Choroid plexus epithelial cell (primary cell): ENCODE measurements at regions not wholly inside any gene's neighbourhood (a gene's known extent, or its start where the extent isn't known, plus 50 kb on each side); places are given as distances from the start of the nearest gene placed in this dataset.

Experiments used
- DNase-seq: peaks from one replicate; pipeline ENCODE4 v3.0.0-alpha.2; 2010; ENCODE audit warnings: low read depth
- H3K4me3 ChIP-seq: 2 replicates; pipeline ENCODE4 v1.5.1; 2011; ENCODE audit warnings: low read depth, mild to moderate bottlenecking, control low read depth, low read length, moderate library complexity
- CTCF ChIP-seq: conservative IDR thresholded peaks from 2 replicates; pipeline ENCODE4 v1.5.1; 2011; ENCODE audit warnings: low read depth, mild to moderate bottlenecking, control low read depth, inconsistent platforms, low read length, moderate library complexity

DNA sequence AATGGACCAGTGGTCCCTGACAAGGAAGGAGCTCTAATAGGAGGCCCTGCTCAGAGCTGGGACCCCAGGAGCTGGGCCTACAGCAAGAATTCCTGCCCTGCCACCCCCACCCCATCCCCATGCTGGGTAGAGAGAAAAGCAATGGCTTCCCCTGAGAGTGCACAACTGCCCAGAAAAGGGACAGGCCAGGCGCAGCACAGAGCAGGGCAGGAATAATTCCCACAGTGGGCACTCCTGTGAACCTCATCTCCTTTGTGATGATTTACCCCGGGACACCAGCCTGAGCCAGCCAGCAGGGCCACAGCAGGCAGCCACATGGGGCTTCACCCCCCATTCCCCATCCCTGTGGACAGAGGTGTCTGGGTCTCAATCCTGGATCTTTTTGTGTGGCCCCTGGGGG is 104.0 kb upstream of the IQSEC1 start:
- DNase-seq: no peak
- no peak for TF ChIP-seq CTCF
- H3K4me3 ChIP-seq: no peak overlapping the region

- DNase-seq: no peak
- no peak for TF ChIP-seq CTCF
- no peak overlapping the region for H3K4me3 ChIP-seq
Observed at GRCh38 chr3:13176445-13176844, 103.2 kb upstream of the IQSEC1 start.

DNA sequence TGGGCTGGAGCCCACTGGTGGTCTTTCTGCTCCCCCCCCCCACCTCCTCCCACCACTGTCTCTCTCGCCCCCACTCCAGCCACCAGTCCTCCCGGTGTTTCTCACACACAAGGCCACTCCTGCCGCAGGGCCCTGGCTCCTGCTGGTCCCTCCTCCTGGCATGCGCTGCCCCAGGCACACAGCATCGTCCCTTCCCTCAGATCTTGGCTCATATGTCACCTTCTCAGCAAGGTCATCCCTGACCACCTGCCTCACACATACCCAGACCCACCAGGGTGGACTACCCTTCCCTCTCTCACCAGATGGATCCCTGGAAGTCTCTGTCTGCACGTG is 101.5 kb upstream of the IQSEC1 start:
- TF ChIP-seq CTCF: no peak
- no peak overlapping the region for H3K4me3 ChIP-seq
- no peak for DNase-seq

- no peak for TF ChIP-seq CTCF
- H3K4me3 ChIP-seq: no peak overlapping the region
- no peak for DNase-seq
Observed at GRCh38 chr3:13174011-13174802, 101.0 kb upstream of the IQSEC1 start.

DNA sequence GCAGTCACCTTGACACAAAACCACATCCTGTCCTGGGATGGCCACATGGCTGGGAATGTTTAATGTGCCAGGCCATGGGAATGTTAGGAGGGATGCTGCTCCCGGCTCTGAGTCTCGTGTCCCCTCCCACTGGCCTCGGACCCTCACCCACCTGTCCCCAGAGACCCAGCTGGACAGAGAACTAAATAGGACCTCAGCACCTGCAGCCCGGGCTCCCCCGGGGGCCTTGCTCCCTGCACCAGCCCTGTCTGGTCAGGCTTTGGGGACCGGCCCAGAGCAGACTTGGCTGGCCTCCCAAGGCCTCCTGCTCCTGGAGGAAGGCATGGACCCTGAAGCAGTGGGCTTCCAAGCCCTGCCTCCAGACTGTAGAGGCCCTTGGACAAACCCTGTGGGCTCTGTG is 100.0 kb upstream of the IQSEC1 start:
- no peak overlapping the region for H3K4me3 ChIP-seq
- DNase-seq: no peak
- TF ChIP-seq CTCF: no peak

- H3K4me3 ChIP-seq: no peak overlapping the region
- no peak for TF ChIP-seq CTCF
- no peak for DNase-seq
Observed at GRCh38 chr3:13172644-13173013, 99.4 kb upstream of the IQSEC1 start.
